Hindlimb muscle (tissue), 1 donor: ENCODE measurements at regions not wholly inside any gene's neighbourhood (a gene's known extent, or its start where the extent isn't known, plus 50 kb on each side); places are given as distances from the start of the nearest gene placed in this dataset.

Experiments
- DNase-seq: peaks from one replicate; pipeline ENCODE4 v3.0.0-alpha.2; 2013

GRCh38 chr11:128407962-128408361, 179.4 kb downstream of the ETS1 start:
- no peak for DNase-seq

- DNase-seq, result no peak
Observed at GRCh38 chr11:128405714-128406662, 181.4 kb downstream of the ETS1 start.

GRCh38 chr11:128405112-128405511, 182.2 kb downstream of the ETS1 start:
- DNase-seq, result no peak

DNA sequence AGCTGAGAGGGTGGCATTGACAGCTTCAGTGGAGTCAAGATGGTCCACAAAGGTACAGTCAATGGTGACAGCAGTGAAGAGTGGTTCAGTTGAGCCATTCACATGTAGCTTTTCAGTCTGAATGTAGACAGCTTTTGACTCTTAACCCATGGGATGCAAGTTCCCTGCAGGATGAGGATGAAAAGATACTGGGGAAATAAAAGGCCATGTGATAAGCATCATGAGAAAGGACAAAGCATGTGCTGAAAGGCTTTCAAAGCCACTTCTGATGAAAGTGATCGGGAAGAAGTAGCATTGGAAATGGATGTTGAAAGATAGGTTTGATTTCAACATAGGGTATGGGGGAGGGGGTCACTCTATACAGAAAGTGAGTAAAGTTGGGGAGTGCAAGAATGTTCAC, 182.9 kb downstream of the ETS1 start:
- DNase-seq, result no peak

GRCh38 chr11:128400382-128401203, 186.8 kb downstream of the ETS1 start:
- DNase-seq, result no peak

- no peak for DNase-seq
Observed at GRCh38 chr11:128399251-128400121, 187.9 kb downstream of the ETS1 start.

DNA sequence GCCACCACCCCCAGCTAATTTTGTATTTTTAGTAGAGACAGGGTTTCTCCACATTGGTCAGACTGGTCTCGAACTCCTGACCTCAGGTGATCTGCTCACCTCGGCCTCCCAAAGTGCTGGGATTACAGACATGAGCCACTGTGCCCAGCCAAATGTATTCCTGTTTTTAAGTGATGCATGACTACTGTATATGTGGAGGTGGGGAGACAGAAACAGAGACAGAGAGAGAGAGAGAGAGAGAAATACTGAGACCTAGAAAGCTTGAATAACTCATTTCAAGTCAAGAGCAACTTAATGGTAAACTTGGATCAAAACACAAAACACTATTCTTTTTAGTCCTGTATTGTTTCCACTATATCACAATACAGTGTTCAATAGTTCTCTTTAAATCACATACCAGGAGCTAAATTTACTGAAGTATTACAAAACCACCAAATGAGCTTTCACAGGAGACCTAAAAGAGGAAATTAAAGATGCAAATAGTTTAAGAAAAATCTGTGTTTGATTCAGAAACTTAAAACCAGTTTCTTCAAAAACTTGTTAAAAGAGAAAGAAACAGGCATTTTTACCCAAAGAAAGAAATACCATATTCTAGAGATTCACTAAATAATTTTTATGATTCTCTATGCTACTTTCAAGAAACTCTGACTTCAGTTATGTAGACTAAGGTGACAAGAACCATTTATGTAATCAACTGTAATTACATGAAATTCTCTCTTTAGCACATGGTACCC, 188.7 kb downstream of the ETS1 start:
- DNase-seq, result no peak

DNA sequence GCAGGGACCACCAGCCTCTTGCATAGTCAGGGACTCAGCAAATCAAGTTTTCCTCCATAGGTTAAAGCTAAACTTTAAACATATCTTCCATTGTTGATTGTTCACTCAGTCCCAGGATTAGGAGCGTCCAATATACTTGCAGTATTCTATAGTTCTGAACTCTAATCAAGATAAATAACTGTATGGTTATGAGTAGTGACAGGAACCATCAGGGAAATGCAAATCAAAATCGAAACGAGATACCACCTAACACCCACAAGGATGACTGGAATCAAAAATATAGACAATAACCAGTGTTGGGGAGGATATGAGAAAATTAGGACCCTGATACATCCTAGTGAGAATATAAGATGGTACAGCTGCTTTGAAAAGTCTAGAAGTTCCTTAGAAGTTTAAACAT, 190.0 kb downstream of the ETS1 start:
- DNase-seq, result no peak

- no peak for DNase-seq
Observed at GRCh38 chr11:128394431-128395089, 192.8 kb downstream of the ETS1 start.

- no peak for DNase-seq
Observed at GRCh38 chr11:128392259-128392658, 195.1 kb downstream of the ETS1 start.

DNA sequence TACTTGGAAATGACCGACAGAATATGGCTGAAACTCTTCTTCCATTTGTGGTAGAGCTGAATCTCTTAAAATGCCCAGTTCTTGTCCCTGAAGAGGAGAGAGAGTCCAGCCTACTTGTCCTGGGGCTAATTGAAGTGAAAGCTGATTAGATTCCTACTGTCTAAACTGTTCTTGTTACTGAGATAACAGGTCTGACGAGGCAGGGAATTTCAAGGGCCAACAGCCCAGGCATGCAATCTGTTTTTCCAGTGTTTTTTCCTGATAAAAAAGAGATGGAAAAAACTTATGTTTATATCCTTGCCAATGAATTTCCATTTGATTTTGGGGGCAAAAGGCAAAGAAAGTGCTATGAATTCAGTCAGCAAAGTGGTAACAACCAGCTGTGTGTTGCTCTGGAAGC, 195.5 kb downstream of the ETS1 start:
- no peak for DNase-seq

GRCh38 chr11:128390246-128390645, 197.1 kb downstream of the ETS1 start:
- DNase-seq, result no peak

DNA sequence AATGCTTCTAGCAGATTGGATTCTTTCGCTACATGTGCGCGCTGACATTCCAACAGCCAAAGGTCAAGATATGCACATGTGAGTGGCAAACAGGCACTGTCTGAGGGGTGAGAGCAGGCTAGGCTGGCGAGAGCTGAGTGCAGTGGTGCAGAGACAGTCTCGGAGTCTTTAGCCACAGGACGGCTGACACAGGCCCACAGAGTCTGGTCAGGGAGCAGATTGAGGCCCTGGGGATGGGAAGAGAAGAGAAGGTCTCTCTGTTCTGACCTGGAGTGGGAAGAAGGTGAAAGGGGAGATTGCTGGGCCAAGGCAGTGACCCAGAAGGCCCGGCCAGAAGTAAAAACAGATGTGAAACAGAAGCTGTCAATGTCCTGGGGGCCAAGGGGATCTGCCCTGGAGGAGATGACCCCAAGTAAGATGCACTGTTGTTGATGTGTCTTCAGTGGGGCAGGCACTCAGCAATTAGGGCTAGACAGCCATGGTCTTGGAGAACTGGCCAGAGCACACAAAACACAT, 197.8 kb downstream of the ETS1 start:
- DNase-seq, result no peak

DNA sequence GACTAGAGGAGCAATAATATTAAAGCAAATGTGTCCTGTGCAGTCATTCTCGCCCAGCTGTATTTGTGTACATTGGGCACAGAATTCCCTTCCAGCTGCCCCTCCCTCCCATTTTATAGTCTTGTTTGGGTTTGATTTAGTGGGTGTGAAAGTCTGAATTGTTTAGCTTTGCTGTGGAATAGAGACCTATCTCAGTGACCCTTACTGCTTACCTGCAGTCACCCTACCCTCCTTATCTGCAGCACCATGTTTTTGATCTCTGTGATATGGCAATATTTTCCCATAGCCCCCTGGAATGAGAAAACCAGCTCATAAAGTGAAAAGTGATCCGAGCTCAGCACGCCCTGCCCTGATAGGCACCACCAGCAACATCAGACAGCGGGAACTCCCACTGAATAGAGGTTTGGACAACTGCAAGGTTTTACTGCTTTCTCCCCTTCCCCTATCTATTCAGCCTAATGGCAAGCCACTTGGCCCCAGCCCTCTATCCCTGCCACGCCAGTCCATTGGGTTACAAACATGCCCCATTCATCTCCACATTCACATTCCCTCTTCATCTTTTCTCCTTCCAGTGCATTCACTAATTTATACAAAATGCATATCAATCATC, 199.0 kb downstream of the ETS1 start:
- DNase-seq, result no peak

DNA sequence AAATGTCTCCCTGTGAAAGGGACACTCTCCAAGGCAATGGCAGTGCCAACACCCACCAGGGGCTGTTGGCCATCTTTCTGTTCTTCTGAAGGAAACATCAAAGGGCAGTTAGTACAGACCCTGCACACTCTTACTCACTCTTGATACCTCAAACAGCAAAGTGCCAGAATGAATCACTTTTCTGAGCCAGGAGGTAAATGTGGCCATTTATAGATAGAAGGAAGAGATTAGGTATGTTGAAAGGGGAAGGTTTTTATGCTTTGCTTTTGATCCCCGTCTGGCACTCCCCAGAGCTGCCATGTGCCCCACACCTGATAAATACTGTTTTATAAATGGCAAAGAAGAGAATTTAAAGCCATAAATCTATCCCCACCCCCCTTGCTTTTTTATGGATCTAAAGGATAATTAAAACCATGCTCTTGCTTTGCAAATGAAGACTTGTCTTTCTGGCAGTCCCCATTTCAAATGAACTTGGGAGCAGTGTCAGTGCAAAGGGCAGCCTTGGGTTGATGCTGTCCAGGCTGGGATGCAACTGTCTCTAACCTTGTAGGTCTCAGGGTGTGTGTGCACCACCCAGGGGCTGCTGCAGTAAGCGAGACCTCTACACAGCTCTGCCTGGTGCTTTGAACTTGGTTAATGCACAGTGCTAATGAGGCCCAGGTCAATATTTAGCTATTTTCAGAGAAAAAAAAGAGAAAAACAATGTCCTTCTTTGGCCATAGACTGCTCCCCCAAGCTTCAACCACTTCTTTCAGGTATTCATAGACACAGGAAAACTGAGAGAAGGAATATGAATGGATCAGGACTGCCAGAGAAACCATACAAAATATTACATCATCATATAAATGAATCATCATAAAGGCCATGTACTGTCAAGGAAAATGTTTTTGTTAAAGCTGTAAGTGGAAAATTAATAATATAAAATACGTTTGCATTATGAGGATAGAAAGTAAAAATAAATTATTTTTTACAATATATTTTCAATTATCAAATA, 207.5 kb downstream of the ETS1 start:
- no peak for DNase-seq

DNA sequence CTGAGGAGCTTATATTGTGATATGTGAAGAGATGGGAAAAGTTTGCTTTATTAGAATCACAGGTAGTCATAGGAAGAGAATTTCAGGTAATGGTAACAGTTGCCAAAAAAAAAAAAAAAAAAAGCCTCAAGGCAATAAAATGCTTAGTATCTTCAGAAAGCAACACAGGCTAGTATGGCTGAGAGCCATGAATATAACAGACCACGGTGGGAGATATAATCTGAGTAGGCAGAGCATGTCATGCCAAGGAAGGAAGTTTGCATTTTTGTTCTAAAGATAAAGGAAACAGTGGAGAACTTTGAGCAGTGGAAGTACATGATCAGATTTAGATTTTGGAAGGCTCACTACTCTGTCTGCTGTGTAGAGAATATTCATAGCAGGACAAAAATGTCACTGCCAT, 211.4 kb downstream of the ETS1 start:
- no peak for DNase-seq

GRCh38 chr11:128374026-128374425, 213.3 kb downstream of the ETS1 start:
- no peak for DNase-seq

GRCh38 chr11:128372977-128373376, 214.4 kb downstream of the ETS1 start:
- no peak for DNase-seq

GRCh38 chr11:128367573-128367972, 219.8 kb downstream of the ETS1 start:
- no peak for DNase-seq
